Caki2 (cell line): ENCODE measurements at regions not wholly inside any gene's neighbourhood (a gene's known extent, or its start where the extent isn't known, plus 50 kb on each side); places are given as distances from the start of the nearest gene placed in this dataset.
"Not testable (repeated sequence)": the region's sequence is repeated elsewhere in the genome, so short reads cannot be mapped to it uniquely, and the experiment has no call there.

ENCODE experiments used
- DNase-seq: peaks from one replicate; pipeline ENCODE4 v3.0.0-alpha.2; 2015; ENCODE audit warnings: low read depth
- in situ Hi-C: cut with HindIII; loops from 2 replicates; pipeline ENCODE4 v1.10.0; 2016; ENCODE audit warnings: low sequenced_read_pairs, low pct_unique_long_range_greater_than_20kb, mixed read lengths

DNA sequence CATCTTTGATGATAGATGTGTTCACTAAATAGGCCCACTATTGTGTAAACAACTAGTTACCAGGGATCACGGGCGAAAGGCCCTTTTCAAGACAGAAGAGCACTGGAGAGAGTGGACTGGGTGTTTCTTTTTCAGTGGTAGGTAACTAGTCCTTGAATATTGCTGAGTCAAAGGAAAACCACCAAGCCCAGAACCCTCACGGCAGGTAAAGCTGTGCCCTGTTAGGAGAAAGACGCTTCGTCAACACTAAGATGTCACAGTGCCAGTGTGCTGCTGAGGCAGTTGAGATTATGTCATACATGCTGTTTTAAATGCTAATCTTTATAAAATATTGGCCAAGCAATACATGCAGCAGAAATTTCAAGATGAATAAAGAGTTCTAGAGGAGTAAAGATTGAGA lies 578.6 kb downstream of the PYDC2 start:
- in situ Hi-C loops = no loop called here

DNA sequence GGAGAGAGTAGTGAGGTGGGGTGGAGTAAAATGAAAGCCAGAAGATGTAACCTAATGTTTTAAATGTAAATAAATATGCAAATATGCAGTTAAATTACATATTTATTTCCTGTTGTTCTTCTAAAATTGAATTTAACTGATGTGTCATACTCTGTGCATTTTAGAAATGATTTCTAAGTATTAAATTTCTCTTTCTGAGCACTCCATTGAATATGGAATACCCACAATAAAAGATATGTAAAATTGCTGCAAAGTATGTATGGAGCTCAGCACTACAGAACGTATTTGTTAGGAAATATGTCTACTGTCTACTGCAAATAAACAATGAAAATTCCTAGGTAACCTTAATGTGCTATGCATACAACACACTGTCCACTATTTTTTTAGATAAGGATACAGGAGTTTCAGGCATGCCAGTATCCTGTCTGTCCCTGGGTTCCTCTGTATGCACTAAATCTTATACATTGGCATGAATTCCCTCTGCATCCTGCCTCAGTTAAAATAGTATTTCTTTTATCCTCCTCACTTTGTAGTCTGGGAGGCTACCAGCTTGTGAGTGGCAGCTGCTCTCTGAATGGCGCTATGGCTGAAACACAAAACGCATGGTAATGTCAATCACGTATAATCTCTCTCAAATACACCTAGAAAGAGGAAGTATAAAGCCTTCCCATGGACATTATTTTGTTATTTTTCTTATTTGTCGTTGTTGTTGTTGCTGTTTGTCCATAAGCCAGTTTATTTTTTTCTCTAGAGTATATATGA lies 579.5 kb downstream of the PYDC2 start:
- in situ Hi-C loops = no loop called here
- DNase-seq = no peak

More for the DNA sequence above, 578.6 kb downstream of the PYDC2 start:
- DNase-seq = no peak

DNA sequence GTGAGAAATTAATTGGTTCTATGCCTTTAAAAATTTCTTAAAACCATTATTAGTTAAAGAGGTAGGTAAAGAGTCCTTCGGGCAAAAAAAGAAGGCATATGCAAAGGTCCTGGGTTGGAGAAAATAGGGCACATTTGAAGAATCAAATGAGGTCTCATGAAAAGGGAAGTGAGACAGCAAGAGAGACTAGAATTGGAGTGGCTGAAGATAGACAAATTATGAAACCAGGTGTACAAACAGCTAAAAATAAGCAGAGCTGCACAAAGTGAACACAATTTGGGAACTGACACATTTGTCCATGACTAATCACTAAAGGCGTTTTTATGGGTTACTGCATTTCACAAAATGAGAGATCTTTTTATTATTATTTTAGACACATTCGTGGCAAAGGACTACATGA lies 581.2 kb downstream of the PYDC2 start:
- in situ Hi-C loops = no loop called here
- no peak for DNase-seq

DNA sequence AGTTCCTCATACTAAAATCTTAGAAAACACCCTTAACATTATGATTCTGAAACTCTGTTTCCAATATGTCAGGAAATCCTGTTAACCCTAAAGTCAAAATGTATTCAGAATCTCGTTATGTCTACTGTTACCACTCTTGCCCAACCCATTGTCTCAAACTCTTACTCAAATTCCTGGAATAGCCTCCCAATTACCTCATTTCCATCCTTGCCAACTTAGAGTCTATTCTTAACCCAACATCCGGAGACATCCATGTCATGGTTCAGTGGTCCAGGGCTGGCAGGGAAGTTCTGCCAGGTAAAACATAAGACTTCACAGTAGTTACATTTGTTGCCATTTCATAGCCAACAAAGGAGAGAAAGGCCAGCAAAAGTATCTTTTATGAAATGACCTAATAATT lies 593.9 kb downstream of the PYDC2 start:
- DNase-seq = peak; percentile 45
- in situ Hi-C loops = no loop called here

DNA sequence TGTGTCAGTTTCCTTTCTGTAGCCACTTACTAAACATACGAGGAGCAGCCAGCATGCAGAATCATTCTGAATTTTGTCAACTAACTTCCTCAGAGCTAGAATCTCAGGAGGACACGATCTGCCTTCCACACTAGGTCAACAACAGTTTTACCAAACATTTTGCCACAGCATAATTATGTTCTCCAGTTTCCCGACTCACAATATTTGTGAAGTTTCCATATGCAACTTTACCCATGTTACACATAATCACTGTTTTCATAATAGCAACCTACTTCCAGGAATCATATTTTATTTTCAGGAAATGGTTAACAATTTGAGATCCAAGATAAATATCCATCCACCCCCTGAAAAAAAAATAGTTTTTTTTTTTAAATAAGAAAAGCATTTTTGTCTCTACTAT lies 595.0 kb downstream of the PYDC2 start:
- in situ Hi-C loops = no loop called here
- no peak for DNase-seq

DNA sequence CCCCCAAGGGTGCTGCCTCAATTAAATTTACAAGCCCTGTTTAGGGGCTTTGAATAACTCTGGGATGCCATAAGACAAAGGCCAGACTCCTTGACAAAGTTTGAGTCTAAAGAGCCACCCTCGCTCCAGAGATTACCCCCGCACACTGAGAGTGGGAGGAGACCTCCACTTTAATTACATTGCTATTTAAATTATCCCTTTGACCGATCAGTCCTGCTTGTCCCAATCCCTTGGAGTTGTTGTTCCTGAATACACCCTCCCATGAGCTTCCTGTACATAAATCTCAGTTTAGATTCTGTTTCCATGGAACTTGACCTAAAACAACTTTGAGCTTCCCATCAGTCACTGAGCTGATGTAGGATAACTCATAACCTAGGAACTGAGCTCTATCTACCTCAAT lies 596.3 kb downstream of the PYDC2 start:
- no peak for DNase-seq
- in situ Hi-C loops = no loop called here

DNA sequence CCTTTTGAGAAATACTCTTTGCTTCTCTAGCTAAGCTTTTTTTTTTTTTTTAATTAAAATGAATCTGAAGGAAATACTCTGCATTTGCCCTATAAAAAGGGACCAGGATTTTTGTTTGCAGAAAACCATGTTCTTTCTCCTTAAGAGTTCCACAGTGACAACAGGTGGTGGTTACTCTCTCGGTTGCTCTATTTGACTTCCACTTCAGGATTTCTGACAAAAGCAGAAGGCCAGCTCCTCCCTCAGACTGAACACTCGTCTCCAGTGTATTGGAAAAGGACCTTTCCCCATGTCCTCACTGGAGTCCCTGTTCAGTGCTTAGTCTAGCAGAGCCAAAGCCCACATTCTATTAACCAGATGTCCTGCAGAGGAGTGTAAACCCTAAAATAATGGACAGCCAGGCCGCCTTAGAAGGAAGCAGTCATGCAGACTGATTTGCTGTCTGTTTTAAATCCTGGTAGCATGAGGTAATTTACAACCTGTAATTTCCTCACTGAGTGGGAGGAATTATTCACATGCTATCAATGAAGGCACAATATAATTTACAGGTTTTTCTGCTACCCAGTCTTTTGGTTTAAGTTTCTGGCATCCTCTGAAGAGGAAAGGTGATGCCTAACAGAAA lies 599.3 kb downstream of the PYDC2 start:
- in situ Hi-C loops = no loop called here
- no peak for DNase-seq

DNA sequence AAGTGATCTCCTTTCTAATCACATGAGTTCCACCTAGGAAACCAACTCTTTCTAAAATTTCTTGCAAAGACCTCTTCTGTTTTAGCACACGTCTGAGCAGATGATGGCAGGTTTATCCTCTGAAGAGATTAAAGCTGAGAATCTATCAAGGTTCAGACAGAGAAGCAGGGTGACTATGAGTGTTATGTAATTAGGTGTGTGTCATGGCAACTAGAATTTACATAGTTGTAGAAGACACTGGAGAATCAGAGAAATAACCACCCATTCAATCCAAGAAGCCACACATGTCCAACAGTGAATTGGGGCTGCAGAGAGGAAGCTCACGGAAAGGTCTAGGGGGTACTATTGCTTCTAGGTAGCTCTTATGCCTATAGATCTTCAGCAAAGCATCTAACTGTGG lies 600.5 kb downstream of the PYDC2 start:
- in situ Hi-C loops = no loop called here
- DNase-seq = no peak

DNA sequence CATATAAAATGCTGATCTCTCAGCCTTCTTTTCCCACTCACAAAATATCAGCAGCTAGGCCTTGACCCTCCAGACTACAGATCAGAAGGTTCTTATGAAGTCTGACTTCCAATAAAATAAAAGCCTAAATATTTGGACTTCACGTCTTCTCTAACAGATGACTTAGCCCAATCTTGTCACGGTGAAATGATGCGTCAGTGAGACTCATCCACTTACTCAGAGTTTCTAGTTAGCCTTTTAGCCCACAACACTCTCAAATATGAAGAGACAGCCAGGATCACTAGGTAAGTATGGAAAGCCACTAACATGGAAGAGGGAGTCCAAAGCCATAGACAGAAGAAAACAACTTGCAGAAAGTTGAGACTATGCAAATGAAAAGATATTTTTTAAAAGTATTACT lies 601.2 kb downstream of the PYDC2 start:
- in situ Hi-C loops = no loop called here
- DNase-seq = no peak

DNA sequence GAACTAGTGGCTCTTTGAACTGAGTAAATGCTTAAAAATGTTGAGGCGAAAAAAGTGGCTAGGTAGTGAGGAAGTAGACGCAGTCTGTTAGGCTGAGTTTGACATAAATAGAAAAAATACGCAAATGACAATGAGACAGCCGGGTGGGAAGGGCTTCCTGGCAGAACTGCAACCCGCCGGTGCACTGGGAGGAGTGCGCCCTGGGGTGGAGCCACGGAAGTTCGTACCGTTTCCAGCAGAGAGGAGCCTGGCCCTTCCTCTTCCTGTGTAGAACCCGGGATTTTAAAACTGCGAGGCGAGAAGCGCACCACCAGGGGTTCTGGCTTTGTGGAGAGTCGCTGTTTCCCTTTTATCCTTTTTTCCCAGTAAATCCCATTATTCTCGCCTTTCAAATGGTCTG lies 602.6 kb downstream of the PYDC2 start:
- no peak for DNase-seq
- in situ Hi-C loops = no loop called here

DNA sequence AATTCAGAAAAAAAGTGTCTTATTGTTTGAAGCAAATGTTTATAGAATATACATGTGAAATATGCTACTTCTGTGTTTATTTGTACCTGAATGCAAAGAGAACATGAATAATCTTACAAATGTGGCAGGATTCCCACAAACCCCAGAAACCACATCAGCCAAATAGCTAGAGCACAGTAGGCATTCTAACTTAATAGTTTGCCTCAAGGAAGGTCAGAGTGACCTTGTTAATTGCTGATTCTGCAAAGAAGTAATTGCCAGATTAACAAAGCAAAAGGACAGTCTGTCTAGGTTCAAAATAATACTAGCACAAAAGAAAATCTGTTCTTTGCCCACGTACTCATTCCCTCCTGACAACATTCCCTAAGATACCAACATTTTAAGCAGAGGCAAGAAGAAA lies 604.0 kb downstream of the PYDC2 start:
- DNase-seq = no peak
- in situ Hi-C loops = no loop called here

DNA sequence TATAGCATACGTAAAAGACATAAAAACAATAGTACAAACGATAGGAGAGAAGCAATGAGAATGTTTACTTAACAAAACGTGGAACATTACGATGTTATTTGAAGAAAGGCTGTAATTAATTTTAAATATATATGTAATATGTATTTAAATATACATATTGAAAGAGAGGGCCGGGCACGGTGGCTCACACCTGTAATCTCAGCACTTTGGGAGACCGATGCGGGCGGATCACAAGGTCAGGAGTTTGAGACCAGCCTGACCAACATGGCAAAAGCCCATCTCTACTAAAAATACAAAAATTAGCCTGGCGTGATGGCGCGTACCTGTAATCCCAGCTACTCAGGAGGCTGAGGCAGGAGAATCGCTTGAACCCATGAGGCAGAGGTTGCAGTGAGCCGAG lies 605.3 kb downstream of the PYDC2 start:
- in situ Hi-C loops, DNase-seq: not testable (repeated sequence)

DNA sequence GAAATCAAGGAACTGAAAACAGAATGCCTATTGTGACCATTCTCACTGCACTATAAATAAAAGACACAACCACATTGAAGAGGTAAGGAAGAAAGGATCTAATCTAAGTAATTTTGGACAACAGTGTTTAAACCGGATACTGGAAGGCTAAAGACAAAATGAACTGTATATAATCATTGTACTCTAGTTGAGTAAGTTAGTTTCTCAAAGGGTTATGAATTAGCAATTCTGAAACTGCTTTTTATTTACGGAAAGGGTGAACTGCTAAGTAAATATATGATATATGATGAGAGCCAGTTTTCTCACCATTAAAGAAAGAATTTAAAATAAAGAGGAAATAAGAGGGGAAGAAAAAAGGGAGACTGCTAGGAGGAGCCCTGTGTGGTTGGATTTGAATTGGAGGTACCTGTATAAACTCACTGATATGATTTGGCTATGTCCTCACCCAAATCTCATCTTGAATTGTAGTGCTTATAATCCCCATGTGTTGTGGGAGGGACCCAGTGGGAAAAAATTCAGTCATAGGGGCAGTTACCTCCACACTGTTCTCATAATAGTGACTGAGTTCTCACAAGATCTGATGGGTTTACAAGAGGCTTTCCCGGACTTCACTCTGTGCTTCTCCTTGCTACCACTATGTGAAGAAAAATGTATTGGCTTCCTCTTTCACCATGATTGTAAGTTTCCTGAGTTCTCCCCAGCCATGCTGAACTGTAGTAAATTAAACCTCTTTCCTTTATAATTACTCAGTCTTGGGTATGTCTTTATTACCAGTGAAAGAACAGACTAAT lies 607.7 kb downstream of the PYDC2 start:
- no peak for DNase-seq
- in situ Hi-C loops = no loop called here

DNA sequence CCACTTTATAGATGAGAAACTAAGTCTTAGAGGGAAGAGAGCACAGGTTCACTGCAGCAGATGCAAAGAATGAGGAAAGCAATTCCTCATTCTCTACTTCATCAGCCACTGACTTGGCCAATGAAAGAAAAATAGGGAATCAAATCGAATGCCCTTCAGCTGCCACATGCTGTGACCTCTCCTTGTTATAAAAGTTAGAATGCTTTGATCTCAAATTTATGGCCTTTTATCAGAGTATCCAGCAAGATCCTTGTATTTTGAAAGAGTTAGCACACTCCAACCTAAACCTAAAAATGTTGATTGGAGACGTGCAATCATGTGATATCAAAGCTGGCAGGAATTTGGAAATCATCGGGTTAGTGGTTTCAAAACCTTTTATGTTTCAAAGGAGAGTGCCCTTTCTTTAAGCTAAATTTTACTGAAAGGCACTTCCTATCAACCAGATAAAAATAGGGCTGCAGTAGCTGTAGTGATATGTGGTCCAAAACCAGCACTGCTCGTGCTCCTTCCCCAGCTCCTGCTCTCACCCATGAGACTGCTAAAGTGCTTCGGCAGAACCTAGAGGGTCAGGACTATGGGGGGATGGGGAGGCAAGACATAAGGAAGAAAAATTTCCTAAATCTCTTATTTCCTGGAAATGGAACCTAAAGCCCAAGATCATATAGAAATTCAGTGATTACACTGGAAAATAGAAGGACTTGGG lies 617.0 kb downstream of the PYDC2 start:
- in situ Hi-C loops = no loop called here

DNA sequence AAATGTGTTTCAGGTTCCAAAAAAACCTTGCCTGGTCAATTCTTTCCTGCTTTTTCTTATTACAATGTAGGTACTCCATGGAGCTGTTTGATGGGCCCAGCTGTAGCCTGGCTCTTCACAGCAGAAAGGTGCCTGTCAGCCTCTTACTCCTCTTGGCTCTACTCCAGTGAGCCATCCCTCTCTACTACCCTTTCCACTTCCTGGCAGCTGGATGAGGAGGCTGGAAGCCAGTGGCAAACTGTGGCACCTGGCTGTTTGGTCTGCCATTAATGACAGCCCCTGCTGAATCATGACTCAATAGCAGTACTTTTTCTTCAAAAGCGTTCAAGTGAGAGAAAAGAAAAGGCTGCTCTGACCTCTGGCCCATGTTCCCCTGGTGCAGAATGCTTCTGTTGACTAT lies 618.1 kb downstream of the PYDC2 start:
- DNase-seq = peak; percentile 43
- in situ Hi-C loops = no loop called here

More for the DNA sequence above, 617.0 kb downstream of the PYDC2 start:
- no peak for DNase-seq

DNA sequence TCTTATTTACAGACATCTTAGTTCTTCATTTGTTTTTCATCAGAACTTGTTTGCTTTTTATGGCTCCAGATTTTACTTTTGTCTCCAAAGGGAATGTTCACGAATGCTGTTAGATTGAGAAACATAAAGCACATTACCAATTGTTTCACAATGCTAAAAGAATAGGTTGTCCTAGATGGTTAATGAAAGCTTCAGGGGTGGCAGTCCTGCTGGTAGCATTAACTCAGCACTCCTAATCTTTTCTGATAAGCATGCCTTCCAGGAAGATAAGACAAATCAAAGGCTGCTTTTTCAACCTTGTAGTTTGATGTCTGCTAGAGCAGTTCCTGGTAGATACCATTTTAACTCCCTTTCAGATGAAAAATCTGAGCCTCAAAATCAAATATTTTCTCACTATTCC lies 619.4 kb downstream of the PYDC2 start:
- no peak for DNase-seq
- in situ Hi-C loops = no loop called here

DNA sequence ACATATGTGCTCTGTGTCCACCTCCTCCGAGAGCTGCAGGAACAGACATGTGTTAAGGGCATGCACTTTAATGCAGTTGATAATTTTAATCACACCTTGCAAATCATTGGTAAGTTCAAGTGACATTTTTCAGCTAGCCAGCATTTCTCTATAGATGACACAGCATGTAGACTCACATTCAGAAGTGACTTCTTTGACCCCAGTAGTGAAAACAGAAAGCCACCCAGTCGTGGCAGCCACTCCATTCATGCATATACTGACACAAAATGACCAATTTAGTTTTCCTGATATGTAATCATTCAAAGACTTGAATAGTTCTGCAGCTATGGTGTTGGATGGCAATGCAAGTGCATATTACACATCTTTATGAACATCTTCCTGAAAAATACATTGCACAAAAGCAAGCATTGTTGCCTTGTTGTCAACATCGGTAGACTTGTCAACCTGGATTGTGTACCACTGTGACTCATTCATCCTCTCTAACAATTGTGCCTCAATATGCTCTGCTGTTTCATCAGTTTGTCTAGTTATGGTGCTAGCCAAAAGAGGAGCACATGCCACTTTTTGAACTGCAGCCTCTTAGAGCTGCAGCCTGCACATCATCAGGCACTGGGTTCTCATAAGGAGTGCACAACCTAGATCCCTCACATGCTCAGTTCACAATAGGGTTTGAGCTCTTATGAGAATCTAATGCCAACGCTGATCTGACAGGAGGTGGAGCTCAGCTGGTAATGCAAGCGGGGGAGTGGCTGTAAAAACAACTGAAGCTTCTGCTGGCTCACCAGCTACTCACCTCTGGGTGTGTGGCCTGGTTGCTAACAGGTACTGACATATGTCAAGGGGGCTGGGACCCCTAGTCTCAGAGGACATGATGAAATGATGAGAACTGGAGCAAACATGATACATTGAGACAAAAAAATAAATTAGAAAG lies 622.0 kb downstream of the PYDC2 start:
- in situ Hi-C loops = no loop called here
- DNase-seq = peak; percentile 64
